ENCODE measurements at regions not wholly inside any gene's neighbourhood (a gene's known extent, or its start where the extent isn't known, plus 50 kb on each side); places are given as distances from the start of the nearest gene placed in this dataset.
"Not testable (repeated sequence)": the region's sequence is repeated elsewhere in the genome, so short reads cannot be mapped to it uniquely, and the experiment has no call there.

- Mint-ChIP-seq H3K4me1 (ENCODE audit: low read depth) (no peaks in the 10 kb centered on the region), H3K27me3 (ENCODE audit: low read depth) (no peaks in the 10 kb centered on the region), H3K27ac (no peak overlapping the region), H3K9me3 (no peaks in the 10 kb centered on the region), H3K36me3 (ENCODE audit: insufficient read depth in 2 of 2) (no peaks in the 10 kb centered on the region), H3K4me3 (no peak overlapping the region)
- no peak for DNase-seq
- no peak for ATAC-seq (replicated peaks in 1 of 2)
These were observed 155.6 kb downstream of the NDUFA10 start for GRCh38 chr2:239869272-239870155.

GRCh38 chr2:239868556-239869181 is 156.5 kb downstream of the NDUFA10 start:
- no peaks in the 10 kb centered on the region for H3K27me3 Mint-ChIP-seq (ENCODE audit: low read depth)
- H3K27ac Mint-ChIP-seq, result no peak overlapping the region
- H3K9me3 Mint-ChIP-seq, result no peaks in the 10 kb centered on the region
- H3K4me3 Mint-ChIP-seq, result no peak overlapping the region
- DNase-seq, result no peak
- no peaks in the 10 kb centered on the region for H3K36me3 Mint-ChIP-seq (ENCODE audit: insufficient read depth in 2 of 2)
- no peak for ATAC-seq (replicated peaks in 1 of 2)
- H3K4me1 Mint-ChIP-seq (ENCODE audit: low read depth), result no peaks in the 10 kb centered on the region

- no peaks in the 10 kb centered on the region for H3K36me3 Mint-ChIP-seq (ENCODE audit: insufficient read depth in 2 of 2)
- H3K9me3 Mint-ChIP-seq, result no peaks in the 10 kb centered on the region
- peaks cover 5% of the 10 kb centered on the region for H3K4me1 Mint-ChIP-seq (ENCODE audit: low read depth)
- H3K4me3 Mint-ChIP-seq, result no peak overlapping the region
- H3K27me3 Mint-ChIP-seq (ENCODE audit: low read depth), result no peaks in the 10 kb centered on the region
- no peak for DNase-seq
- H3K27ac Mint-ChIP-seq, result no peak overlapping the region
- ATAC-seq (replicated peaks in 1 of 2), result no peak
These were observed 158.4 kb downstream of the NDUFA10 start for GRCh38 chr2:239866778-239867177.

- Mint-ChIP-seq H3K27me3 (ENCODE audit: low read depth) (no peaks in the 10 kb centered on the region), H3K4me1 (ENCODE audit: low read depth) (peaks cover 6% of the 10 kb centered on the region), H3K36me3 (ENCODE audit: insufficient read depth in 2 of 2) (no peaks in the 10 kb centered on the region), H3K4me3 (no peak overlapping the region), H3K9me3 (no peaks in the 10 kb centered on the region), H3K27ac (no peak overlapping the region)
- ATAC-seq (replicated peaks in 1 of 2) (no peak), DNase-seq (no peak)
These were observed 158.8 kb downstream of the NDUFA10 start for GRCh38 chr2:239866350-239866749.

GRCh38 chr2:239865856-239866255 is 159.3 kb downstream of the NDUFA10 start:
- H3K4me1 Mint-ChIP-seq (ENCODE audit: low read depth); H3K4me3 Mint-ChIP-seq; DNase-seq; ATAC-seq (replicated peaks in 1 of 2); H3K36me3 Mint-ChIP-seq (ENCODE audit: insufficient read depth in 2 of 2); H3K27ac Mint-ChIP-seq; H3K9me3 Mint-ChIP-seq; H3K27me3 Mint-ChIP-seq (ENCODE audit: low read depth): not testable (repeated sequence)

- ATAC-seq (replicated peaks in 1 of 2), result no peak
- no peaks in the 10 kb centered on the region for H3K36me3 Mint-ChIP-seq (ENCODE audit: insufficient read depth in 2 of 2)
- H3K4me3 Mint-ChIP-seq, result no peak overlapping the region
- H3K9me3 Mint-ChIP-seq, result no peaks in the 10 kb centered on the region
- no peak for DNase-seq
- H3K27me3 Mint-ChIP-seq (ENCODE audit: low read depth), result no peaks in the 10 kb centered on the region
- H3K4me1 Mint-ChIP-seq (ENCODE audit: low read depth), result peaks cover 6% of the 10 kb centered on the region
- no peak overlapping the region for H3K27ac Mint-ChIP-seq
These were observed 160.0 kb downstream of the NDUFA10 start for GRCh38 chr2:239865059-239865639.

GRCh38 chr2:239864247-239865058 is 160.7 kb downstream of the NDUFA10 start:
- Mint-ChIP-seq H3K4me3 (no peak overlapping the region), H3K9me3 (no peaks in the 10 kb centered on the region), H3K27ac (no peak overlapping the region), H3K4me1 (ENCODE audit: low read depth) (peaks cover 6% of the 10 kb centered on the region), H3K27me3 (ENCODE audit: low read depth) (no peaks in the 10 kb centered on the region), H3K36me3 (ENCODE audit: insufficient read depth in 2 of 2) (no peaks in the 10 kb centered on the region)
- DNase-seq (no peak), ATAC-seq (replicated peaks in 1 of 2) (no peak)

- ATAC-seq (replicated peaks in 1 of 2) (no peak), DNase-seq (no peak)
- Mint-ChIP-seq H3K9me3 (no peaks in the 10 kb centered on the region), H3K4me3 (no peak overlapping the region), H3K27ac (no peak overlapping the region), H3K36me3 (ENCODE audit: insufficient read depth in 2 of 2) (no peaks in the 10 kb centered on the region), H3K27me3 (ENCODE audit: low read depth) (no peaks in the 10 kb centered on the region), H3K4me1 (ENCODE audit: low read depth) (peaks cover 6% of the 10 kb centered on the region)
These were observed 162.5 kb downstream of the NDUFA10 start for GRCh38 chr2:239862613-239863012.

- Mint-ChIP-seq H3K36me3 (ENCODE audit: insufficient read depth in 2 of 2) (no peaks in the 10 kb centered on the region), H3K27ac (no peak overlapping the region), H3K4me3 (no peak overlapping the region), H3K27me3 (ENCODE audit: low read depth) (no peaks in the 10 kb centered on the region), H3K4me1 (ENCODE audit: low read depth) (peaks cover 6% of the 10 kb centered on the region), H3K9me3 (no peaks in the 10 kb centered on the region)
- DNase-seq, result no peak
- ATAC-seq (replicated peaks in 1 of 2), result no peak
These were observed 167.0 kb downstream of the NDUFA10 start for GRCh38 chr2:239858179-239858578.

GRCh38 chr2:239857591-239857990 is 167.6 kb downstream of the NDUFA10 start:
- no peak for DNase-seq
- ATAC-seq (replicated peaks in 1 of 2), result no peak
- Mint-ChIP-seq H3K9me3 (no peaks in the 10 kb centered on the region), H3K4me1 (ENCODE audit: low read depth) (peaks cover 6% of the 10 kb centered on the region), H3K36me3 (ENCODE audit: insufficient read depth in 2 of 2) (no peaks in the 10 kb centered on the region), H3K27me3 (ENCODE audit: low read depth) (no peaks in the 10 kb centered on the region), H3K27ac (no peak overlapping the region), H3K4me3 (no peak overlapping the region)

GRCh38 chr2:239856620-239857285 is 168.4 kb downstream of the NDUFA10 start:
- DNase-seq, result no peak
- H3K27me3 Mint-ChIP-seq (ENCODE audit: low read depth), result no peaks in the 10 kb centered on the region
- H3K36me3 Mint-ChIP-seq (ENCODE audit: insufficient read depth in 2 of 2), result no peaks in the 10 kb centered on the region
- peaks cover 1% of the 10 kb centered on the region for H3K4me1 Mint-ChIP-seq (ENCODE audit: low read depth)
- ATAC-seq (replicated peaks in 1 of 2), result no peak
- no peak overlapping the region for H3K27ac Mint-ChIP-seq
- H3K9me3 Mint-ChIP-seq, result no peaks in the 10 kb centered on the region
- no peak overlapping the region for H3K4me3 Mint-ChIP-seq

GRCh38 chr2:239855863-239856587 is 169.1 kb downstream of the NDUFA10 start:
- ATAC-seq (replicated peaks in 1 of 2) (no peak), DNase-seq (no peak)
- H3K4me1 Mint-ChIP-seq (ENCODE audit: low read depth), result no peaks in the 10 kb centered on the region
- no peak overlapping the region for H3K27ac Mint-ChIP-seq
- H3K9me3 Mint-ChIP-seq, result peaks cover 0 to 5% of the 10 kb centered on the region in 2 donors
- peaks cover 0 to 5% of the 10 kb centered on the region in 2 donors for H3K36me3 Mint-ChIP-seq (ENCODE audit: insufficient read depth in 2 of 2)
- no peaks in the 10 kb centered on the region for H3K27me3 Mint-ChIP-seq (ENCODE audit: low read depth)
- no peak overlapping the region for H3K4me3 Mint-ChIP-seq
